GM06990 (cell line): ENCODE measurements at regions not wholly inside any gene's neighbourhood (a gene's known extent, or its start where the extent isn't known, plus 50 kb on each side); places are given as distances from the start of the nearest gene placed in this dataset.

Experiments used
- DNase-seq: peaks from one replicate; pipeline ENCODE4 v3.0.0-alpha.2; 2011; ENCODE audit not compliant: insufficient read length; ENCODE audit errors: extremely low read depth
- H3K27me3 ChIP-seq: replicated peaks from 2 replicates; pipeline ENCODE4 v1.6.0; 2011; ENCODE audit warnings: low read length; ENCODE audit not compliant: control insufficient read depth, insufficient read depth
- H3K36me3 ChIP-seq: 2 replicates; pipeline ENCODE4 v1.5.1; 2011; ENCODE audit warnings: low read length; ENCODE audit not compliant: control insufficient read depth, insufficient read depth
- H3K4me3 ChIP-seq: replicated peaks from 2 replicates; pipeline ENCODE4 v1.5.1; 2011; ENCODE audit warnings: low read depth, mild to moderate bottlenecking, control low read depth, low read length
- CTCF ChIP-seq: IDR thresholded peaks from 2 replicates; pipeline ENCODE4 v1.5.1; 2011; ENCODE audit warnings: low read length, control low read depth, mild to moderate bottlenecking, inconsistent platforms; ENCODE audit not compliant: insufficient read depth, poor library complexity, severe bottlenecking

GRCh38 chr3:178313716-178314115, 222.5 kb upstream of the KCNMB2 start:
- no peaks in the 10 kb centered on the region for H3K36me3 ChIP-seq
- H3K27me3 ChIP-seq = no peaks in the 10 kb centered on the region
- DNase-seq = no peak
- no peak for TF ChIP-seq CTCF
- H3K4me3 ChIP-seq = no peak overlapping the region

- DNase-seq = no peak
- H3K4me3 ChIP-seq = no peak overlapping the region
- no peaks in the 10 kb centered on the region for H3K27me3 ChIP-seq
- TF ChIP-seq CTCF = no peak
- H3K36me3 ChIP-seq = no peaks in the 10 kb centered on the region
Measured at GRCh38 chr3:178318340-178318739, 217.9 kb upstream of the KCNMB2 start.

GRCh38 chr3:178318941-178319816, 217.1 kb upstream of the KCNMB2 start:
- Histone ChIP-seq H3K36me3 (no peaks in the 10 kb centered on the region), H3K27me3 (no peaks in the 10 kb centered on the region), H3K4me3 (no peak overlapping the region)
- DNase-seq = no peak
- no peak for TF ChIP-seq CTCF

GRCh38 chr3:178320456-178321351, 215.5 kb upstream of the KCNMB2 start:
- peak; percentile 5 for DNase-seq

GRCh38 chr3:178324356-178324755, 211.9 kb upstream of the KCNMB2 start:
- no peaks in the 10 kb centered on the region for H3K36me3 ChIP-seq
- no peaks in the 10 kb centered on the region for H3K27me3 ChIP-seq
- no peak for TF ChIP-seq CTCF
- H3K4me3 ChIP-seq = no peak overlapping the region
- DNase-seq = no peak

More at GRCh38 chr3:178320456-178321351, 215.5 kb upstream of the KCNMB2 start:
- TF ChIP-seq CTCF = no peak
- Histone ChIP-seq H3K36me3 (no peaks in the 10 kb centered on the region), H3K27me3 (no peaks in the 10 kb centered on the region), H3K4me3 (no peak overlapping the region)
